Muscle layer of duodenum (tissue), 2 donors: ENCODE measurements at regions not wholly inside any gene's neighbourhood (a gene's known extent, or its start where the extent isn't known, plus 50 kb on each side); places are given as distances from the start of the nearest gene placed in this dataset.

Experiments used
- H3K27ac ChIP-seq: one replicate; pipeline ENCODE4 v1.7.0; 2013; ENCODE audit warnings: mild to moderate bottlenecking, low read length
- H3K27me3 ChIP-seq: one replicate; pipeline ENCODE4 v1.7.0; 2013; ENCODE audit warnings: low read depth, mild to moderate bottlenecking, control low read depth, low read length
- H3K36me3 ChIP-seq, 2 donors: one replicate each; pipeline ENCODE4 v1.7.0; 2013; ENCODE audit warnings: low read length in 2 of 2, control low read depth in 1 of 2, mild to moderate bottlenecking in 1 of 2; ENCODE audit not compliant: insufficient read depth in 2 of 2, control insufficient read depth in 1 of 2
- H3K4me1 ChIP-seq, 2 donors: one replicate each; pipeline ENCODE4 v1.7.0; 2013; ENCODE audit warnings: low read length in 2 of 2, mild to moderate bottlenecking in 2 of 2, control low read depth in 1 of 2, moderate library complexity in 1 of 2; ENCODE audit not compliant: insufficient read depth in 2 of 2, control insufficient read depth in 1 of 2
- H3K4me3 ChIP-seq, 2 donors: one replicate each; pipeline ENCODE4 v1.7.0; 2013; ENCODE audit warnings: low read length in 2 of 2, low read depth in 1 of 2, mild to moderate bottlenecking in 1 of 2
- H3K9me3 ChIP-seq, 2 donors: one replicate each; pipeline ENCODE4 v1.7.0; 2013; ENCODE audit warnings: low read length in 2 of 2, control low read depth in 1 of 2, mild to moderate bottlenecking in 1 of 2; ENCODE audit not compliant: control insufficient read depth in 1 of 2
- donor health status: healthy.

DNA sequence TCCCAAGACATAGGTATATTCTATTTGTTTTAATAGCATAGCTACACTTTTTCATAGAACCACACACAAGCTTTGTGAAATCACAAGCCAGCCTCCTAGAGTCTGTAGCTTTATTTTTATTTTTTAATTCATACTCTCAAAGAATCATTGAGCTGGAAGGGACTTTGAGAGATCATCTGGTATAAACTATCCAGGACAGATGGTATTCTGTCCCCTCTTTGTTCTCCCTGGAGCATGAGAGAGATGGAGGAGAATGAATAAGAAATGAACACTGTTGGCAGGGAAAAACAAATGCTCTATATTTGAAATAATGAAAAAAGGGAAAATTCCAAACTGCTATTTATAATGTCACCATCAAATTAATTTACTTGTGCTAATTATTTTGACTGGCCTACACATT, 338.7 kb upstream of the IL12A start:
- Histone ChIP-seq H3K27ac (no peak overlapping the region), H3K27me3 (no peaks in the 10 kb centered on the region), H3K4me3 (no peak overlapping the region), H3K4me1 (no peaks in the 10 kb centered on the region), H3K36me3 (no peaks in the 10 kb centered on the region), H3K9me3 (no peaks in the 10 kb centered on the region)

DNA sequence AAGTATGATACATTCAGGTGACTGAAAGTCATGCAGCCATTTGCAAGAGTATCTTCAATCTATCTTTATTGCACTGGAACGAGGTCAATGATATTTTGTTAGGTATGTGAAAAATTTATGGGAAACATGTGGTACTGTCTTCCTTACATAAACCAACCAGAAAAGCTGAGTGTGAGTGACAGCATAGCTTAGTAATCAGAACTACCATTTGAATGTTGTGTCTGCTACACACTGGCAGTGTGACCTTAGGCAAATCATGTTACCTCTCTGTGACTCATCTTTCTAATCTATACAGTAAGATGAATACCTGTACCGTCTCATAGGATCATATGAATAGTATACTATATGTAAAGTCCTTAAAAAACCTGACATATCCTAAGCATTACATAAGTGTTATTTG, 337.9 kb upstream of the IL12A start:
- Histone ChIP-seq H3K36me3 (no peaks in the 10 kb centered on the region), H3K27me3 (no peaks in the 10 kb centered on the region), H3K4me1 (no peaks in the 10 kb centered on the region), H3K27ac (no peak overlapping the region), H3K9me3 (no peaks in the 10 kb centered on the region), H3K4me3 (no peak overlapping the region)

DNA sequence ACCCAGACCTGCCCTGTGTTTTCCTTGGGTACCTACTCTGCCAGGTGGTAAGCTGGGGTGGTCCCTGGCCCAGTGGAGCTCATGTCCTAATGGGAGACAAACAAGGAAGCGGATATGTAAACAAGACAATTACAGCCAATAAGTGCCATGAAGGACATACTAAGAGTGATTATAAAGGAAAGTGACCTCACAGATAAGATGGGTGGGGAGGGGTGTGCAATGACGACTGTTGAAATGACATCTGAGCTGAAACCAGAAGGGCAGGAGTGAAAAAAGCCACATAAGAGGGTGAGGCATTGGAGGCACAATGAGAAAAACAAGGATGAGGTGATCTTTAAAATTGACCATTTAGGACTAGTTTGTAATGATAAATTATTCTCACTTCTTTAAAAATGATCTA, 336.2 kb upstream of the IL12A start:
- H3K9me3 ChIP-seq, result no peaks in the 10 kb centered on the region
- no peak overlapping the region for H3K4me3 ChIP-seq
- no peak overlapping the region for H3K27ac ChIP-seq
- no peaks in the 10 kb centered on the region for H3K4me1 ChIP-seq
- no peaks in the 10 kb centered on the region for H3K36me3 ChIP-seq
- H3K27me3 ChIP-seq, result no peaks in the 10 kb centered on the region

- no peaks in the 10 kb centered on the region for H3K4me1 ChIP-seq
- H3K36me3 ChIP-seq, result no peaks in the 10 kb centered on the region
- no peaks in the 10 kb centered on the region for H3K9me3 ChIP-seq
- no peaks in the 10 kb centered on the region for H3K27me3 ChIP-seq
- no peak overlapping the region for H3K27ac ChIP-seq
- H3K4me3 ChIP-seq, result no peak overlapping the region
Observed at GRCh38 chr3:159654183-159655134, 334.2 kb upstream of the IL12A start.

DNA sequence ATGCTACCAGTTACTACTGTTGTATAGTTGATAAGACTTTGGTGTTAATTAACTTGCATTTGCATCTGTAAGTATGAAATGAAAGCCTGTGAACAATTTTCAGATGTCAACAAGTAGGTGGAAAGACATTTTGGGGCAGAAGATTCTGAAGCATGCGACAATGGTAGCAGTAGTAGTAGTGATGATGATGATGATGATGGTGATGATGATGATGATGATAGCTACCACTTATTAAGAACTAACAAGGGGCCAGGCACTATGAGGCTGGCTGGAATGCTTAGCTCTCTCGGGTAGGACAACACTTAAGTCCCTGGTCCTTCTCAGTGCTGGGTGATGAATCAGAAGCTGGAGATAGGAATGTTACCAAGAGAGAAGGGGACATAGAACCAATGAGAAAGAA, 333.4 kb upstream of the IL12A start:
- H3K27ac ChIP-seq, result no peak overlapping the region
- no peaks in the 10 kb centered on the region for H3K27me3 ChIP-seq
- no peaks in the 10 kb centered on the region for H3K9me3 ChIP-seq
- no peaks in the 10 kb centered on the region for H3K36me3 ChIP-seq
- no peaks in the 10 kb centered on the region for H3K4me1 ChIP-seq
- H3K4me3 ChIP-seq, result no peak overlapping the region

DNA sequence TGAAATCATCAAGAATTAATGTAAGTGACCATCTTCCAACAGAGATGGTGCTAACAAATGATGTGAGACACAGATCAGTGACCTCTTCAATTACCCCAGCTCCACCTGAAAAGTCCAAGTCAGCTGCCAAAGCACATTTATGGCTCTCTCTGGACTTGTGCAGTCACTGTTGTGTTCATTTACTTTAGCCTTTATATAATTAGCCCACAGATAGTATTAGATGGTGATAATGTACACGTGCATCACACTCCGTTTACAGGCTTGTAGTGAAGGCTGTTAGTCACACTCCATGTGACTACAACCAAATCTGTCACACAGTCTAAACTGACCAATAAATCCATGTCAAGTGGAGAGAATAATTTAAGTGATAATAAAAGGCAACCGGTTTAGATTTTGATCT, 331.5 kb upstream of the IL12A start:
- no peaks in the 10 kb centered on the region for H3K36me3 ChIP-seq
- H3K4me1 ChIP-seq, result no peaks in the 10 kb centered on the region
- no peak overlapping the region for H3K4me3 ChIP-seq
- peaks cover 0 to 4% of the 10 kb centered on the region in 2 donors for H3K9me3 ChIP-seq
- H3K27ac ChIP-seq, result no peak overlapping the region
- no peaks in the 10 kb centered on the region for H3K27me3 ChIP-seq

- Histone ChIP-seq H3K4me3 (no peak overlapping the region), H3K36me3 (no peaks in the 10 kb centered on the region), H3K4me1 (no peaks in the 10 kb centered on the region), H3K27me3 (no peaks in the 10 kb centered on the region), H3K27ac (no peak overlapping the region), H3K9me3 (peaks cover 0 to 9% of the 10 kb centered on the region in 2 donors)
Observed at GRCh38 chr3:159657629-159658028, 331.0 kb upstream of the IL12A start.

- H3K27me3 ChIP-seq, result no peaks in the 10 kb centered on the region
- H3K4me3 ChIP-seq, result no peak overlapping the region
- no peaks in the 10 kb centered on the region for H3K36me3 ChIP-seq
- H3K4me1 ChIP-seq, result no peaks in the 10 kb centered on the region
- no peak overlapping the region for H3K27ac ChIP-seq
- peaks cover 0 to 10% of the 10 kb centered on the region in 2 donors for H3K9me3 ChIP-seq
Observed at GRCh38 chr3:159660326-159660725, 328.3 kb upstream of the IL12A start.

DNA sequence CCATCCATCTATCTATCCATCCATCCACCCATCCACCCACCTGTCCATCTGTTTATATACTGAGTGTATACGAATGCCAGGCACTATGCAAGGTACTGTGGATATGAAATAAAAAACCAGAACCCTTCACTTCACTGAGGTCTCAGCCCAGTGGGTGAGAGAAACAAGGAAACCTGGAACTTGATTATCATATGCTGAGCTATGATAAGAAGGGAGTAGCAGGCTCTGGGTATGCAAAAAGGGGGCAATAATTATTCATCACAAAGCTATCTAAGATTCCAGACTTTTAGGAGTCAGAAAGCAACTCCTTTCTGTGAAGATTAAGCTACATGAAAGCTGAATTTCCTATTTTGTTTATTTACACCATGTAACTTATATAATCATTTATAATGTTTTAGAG, 327.7 kb upstream of the IL12A start:
- Histone ChIP-seq H3K4me1 (no peaks in the 10 kb centered on the region), H3K9me3 (peaks cover 0 to 10% of the 10 kb centered on the region in 2 donors), H3K27me3 (no peaks in the 10 kb centered on the region), H3K4me3 (no peak overlapping the region), H3K36me3 (no peaks in the 10 kb centered on the region), H3K27ac (no peak overlapping the region)

DNA sequence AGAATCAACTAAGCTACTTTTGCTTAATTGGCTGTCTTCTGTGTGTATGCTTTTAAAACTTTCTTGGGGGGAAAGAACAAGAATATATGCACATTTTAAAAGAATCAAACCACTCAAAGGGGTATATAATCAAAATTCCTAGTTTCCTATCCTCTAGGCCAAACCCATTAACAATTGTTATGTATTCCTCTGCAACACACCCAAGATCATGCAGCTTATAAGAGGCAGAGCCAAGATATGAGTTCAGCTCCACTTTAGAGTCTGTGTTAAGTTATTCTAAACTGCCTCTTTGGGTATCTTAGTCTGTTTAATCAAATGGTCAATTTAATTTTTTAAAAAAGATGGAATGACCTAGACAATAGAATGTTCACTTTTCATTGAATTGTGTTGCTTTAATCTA, 326.1 kb upstream of the IL12A start:
- no peaks in the 10 kb centered on the region for H3K36me3 ChIP-seq
- H3K4me3 ChIP-seq, result no peak overlapping the region
- no peaks in the 10 kb centered on the region for H3K4me1 ChIP-seq
- no peaks in the 10 kb centered on the region for H3K27me3 ChIP-seq
- H3K27ac ChIP-seq, result no peak overlapping the region
- H3K9me3 ChIP-seq, result peaks cover 0 to 10% of the 10 kb centered on the region in 2 donors

GRCh38 chr3:159664006-159664405, 324.6 kb upstream of the IL12A start:
- H3K9me3 ChIP-seq, result peaks cover 0 to 10% of the 10 kb centered on the region in 2 donors
- no peaks in the 10 kb centered on the region for H3K4me1 ChIP-seq
- no peak overlapping the region for H3K4me3 ChIP-seq
- H3K27ac ChIP-seq, result no peak overlapping the region
- no peaks in the 10 kb centered on the region for H3K36me3 ChIP-seq
- H3K27me3 ChIP-seq, result no peaks in the 10 kb centered on the region

DNA sequence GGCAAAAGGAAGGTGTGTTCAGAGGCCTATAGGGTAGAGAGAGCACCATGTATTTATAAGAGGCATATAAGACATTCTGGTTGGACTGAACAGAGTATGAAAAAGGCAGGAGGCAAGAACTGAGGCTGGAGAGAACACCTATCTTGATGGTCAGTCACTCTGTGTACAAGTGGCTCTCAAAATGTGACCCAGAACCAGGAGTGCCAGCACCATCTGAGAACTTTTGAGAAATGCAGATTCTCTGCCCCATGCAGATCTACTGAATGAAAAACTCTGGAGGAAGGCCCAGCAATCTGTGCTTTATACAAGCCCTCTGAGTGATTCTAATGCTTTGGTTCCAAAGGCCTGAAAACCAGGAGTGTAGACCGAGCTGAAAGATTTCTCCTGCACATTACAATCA, 324.0 kb upstream of the IL12A start:
- Histone ChIP-seq H3K9me3 (peaks cover 0 to 10% of the 10 kb centered on the region in 2 donors), H3K4me3 (no peak overlapping the region), H3K4me1 (no peaks in the 10 kb centered on the region), H3K36me3 (no peaks in the 10 kb centered on the region), H3K27ac (no peak overlapping the region), H3K27me3 (no peaks in the 10 kb centered on the region)
